OCI-LY3 (cell line): ENCODE measurements at regions not wholly inside any gene's neighbourhood (a gene's known extent, or its start where the extent isn't known, plus 50 kb on each side); places are given as distances from the start of the nearest gene placed in this dataset.

ENCODE experiments used
- CTCF ChIP-seq: fragments of 200-600, 300-600 bp; sonication (generic); IDR thresholded peaks from 2 replicates; pipeline ENCODE4 v1.5.1; 2014; ENCODE audit warnings: antibody characterized with exemption, low read length, low read depth
- EZH2phosphoT487 ChIP-seq: fragments of 200-600 bp; shearing (Covaris generic); IDR thresholded peaks from 2 replicates; pipeline ENCODE4 v1.6.1; 2018; ENCODE audit warnings: antibody characterized with exemption, mixed run types, low read depth

- no peak for TF ChIP-seq CTCF
- TF ChIP-seq EZH2phosphoT487 = no peak
Measured at GRCh38 chr17:27386206-27387075, 69.8 kb upstream of the KSR1 start.
